SK-N-SH treated with all-trans-retinoic acid at 6 μM for 48 hours (cell line): ENCODE measurements at regions not wholly inside any gene's neighbourhood (a gene's known extent, or its start where the extent isn't known, plus 50 kb on each side); places are given as distances from the start of the nearest gene placed in this dataset.

ENCODE experiments used
- BACH2 ChIP-seq: fragments of 250-450 bp; sonication (Bioruptor Pico); IDR thresholded peaks from 2 replicates; pipeline ENCODE4 v1.9.0; 2021; ENCODE audit warnings: mild to moderate bottlenecking, borderline replicate concordance
- CSDC2 ChIP-seq: fragments of 250-450 bp; sonication (Bioruptor Pico); IDR thresholded peaks from 2 replicates; pipeline ENCODE4 v1.5.0; 2020; ENCODE audit warnings: mild to moderate bottlenecking, moderate library complexity
- ESRRG ChIP-seq: fragments of 250-450 bp; sonication (Bioruptor Pico); IDR thresholded peaks from 2 replicates; pipeline ENCODE4 v1.6.1; 2021; ENCODE audit warnings: mild to moderate bottlenecking
- OSR1 ChIP-seq: fragments of 250-450 bp; sonication (Bioruptor Pico); IDR thresholded peaks from 2 replicates; pipeline ENCODE4 v1.8.0; 2022; ENCODE audit warnings: moderate library complexity, mild to moderate bottlenecking, inconsistent platforms
- TOX ChIP-seq: fragments of 250-450 bp; sonication (Bioruptor Pico); IDR thresholded peaks from 2 replicates; pipeline ENCODE4 v1.8.0; 2021; ENCODE audit warnings: mild to moderate bottlenecking, moderate library complexity, borderline replicate concordance
- ZC3H10 ChIP-seq: fragments of 250-450 bp; sonication (Bioruptor Pico); IDR thresholded peaks from 2 replicates; pipeline ENCODE4 v1.5.1; 2021; ENCODE audit warnings: mild to moderate bottlenecking, moderate library complexity
- ZFP30 ChIP-seq: fragments of 450-650 bp; formaldehyde crosslinking; IDR thresholded peaks from 2 replicates; pipeline ENCODE4 v1.5.0; 2022; ENCODE audit warnings: mild to moderate bottlenecking, moderate library complexity
- ZNF8 ChIP-seq: fragments of 450-650 bp; formaldehyde crosslinking; IDR thresholded peaks from 2 replicates; pipeline ENCODE4 v1.5.0; 2020; ENCODE audit warnings: mild to moderate bottlenecking, moderate library complexity
- TF ChIP-seq, protein P1 (sequence below): fragments of 250-450 bp; sonication (Bioruptor Pico); IDR thresholded peaks from 2 replicates; pipeline ENCODE4 v1.8.0; 2020; ENCODE audit warnings: mild to moderate bottlenecking, moderate library complexity, borderline replicate concordance

GRCh38 chr20:24746351-24746685 is 202.8 kb upstream of the CST7 start:
- TF ChIP-seq TOX (no peak), ZFP30 (CRISPR knock-in tag) (no peak), CSDC2 (CRISPR knock-in tag) (no peak), ZNF8 (CRISPR knock-in tag) (no peak), OSR1 (CRISPR knock-in tag) (no peak), ESRRG (CRISPR knock-in tag) (no peak), ZC3H10 (CRISPR knock-in tag) (no peak), BACH2 (no peak)
- TF ChIP-seq, protein P1, sequence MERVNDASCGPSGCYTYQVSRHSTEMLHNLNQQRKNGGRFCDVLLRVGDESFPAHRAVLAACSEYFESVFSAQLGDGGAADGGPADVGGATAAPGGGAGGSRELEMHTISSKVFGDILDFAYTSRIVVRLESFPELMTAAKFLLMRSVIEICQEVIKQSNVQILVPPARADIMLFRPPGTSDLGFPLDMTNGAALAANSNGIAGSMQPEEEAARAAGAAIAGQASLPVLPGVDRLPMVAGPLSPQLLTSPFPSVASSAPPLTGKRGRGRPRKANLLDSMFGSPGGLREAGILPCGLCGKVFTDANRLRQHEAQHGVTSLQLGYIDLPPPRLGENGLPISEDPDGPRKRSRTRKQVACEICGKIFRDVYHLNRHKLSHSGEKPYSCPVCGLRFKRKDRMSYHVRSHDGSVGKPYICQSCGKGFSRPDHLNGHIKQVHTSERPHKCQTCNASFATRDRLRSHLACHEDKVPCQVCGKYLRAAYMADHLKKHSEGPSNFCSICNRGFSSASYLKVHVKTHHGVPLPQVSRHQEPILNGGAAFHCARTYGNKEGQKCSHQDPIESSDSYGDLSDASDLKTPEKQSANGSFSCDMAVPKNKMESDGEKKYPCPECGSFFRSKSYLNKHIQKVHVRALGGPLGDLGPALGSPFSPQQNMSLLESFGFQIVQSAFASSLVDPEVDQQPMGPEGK (CRISPR knock-in tag) = no peak
